ENCODE measurements at regions not wholly inside any gene's neighbourhood (a gene's known extent, or its start where the extent isn't known, plus 50 kb on each side); places are given as distances from the start of the nearest gene placed in this dataset.
A peak's percentile ranks its signal among the peaks of the same experiment; 100 is the strongest.

DNA sequence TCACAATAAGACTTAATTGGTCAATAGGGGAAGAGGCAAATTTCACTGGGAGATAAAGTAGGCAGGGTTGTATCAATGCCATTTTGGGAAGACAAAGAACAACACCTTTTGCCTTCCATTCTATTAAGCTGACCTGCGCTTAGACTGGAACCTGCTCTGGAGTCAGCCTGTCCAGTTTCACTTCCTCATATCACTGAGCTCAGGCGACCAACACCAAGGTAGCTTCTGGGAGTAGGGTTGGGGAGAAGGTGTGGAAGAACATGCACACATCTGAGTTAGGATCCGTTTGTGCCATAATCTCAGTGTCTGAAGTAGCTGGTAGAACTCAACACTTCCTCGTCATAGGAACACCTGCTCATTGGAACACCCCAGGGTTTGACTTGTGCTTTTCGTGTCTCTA lies 527.4 kb upstream of the IGFBP3 start:
- no peak for DNase-seq

DNA sequence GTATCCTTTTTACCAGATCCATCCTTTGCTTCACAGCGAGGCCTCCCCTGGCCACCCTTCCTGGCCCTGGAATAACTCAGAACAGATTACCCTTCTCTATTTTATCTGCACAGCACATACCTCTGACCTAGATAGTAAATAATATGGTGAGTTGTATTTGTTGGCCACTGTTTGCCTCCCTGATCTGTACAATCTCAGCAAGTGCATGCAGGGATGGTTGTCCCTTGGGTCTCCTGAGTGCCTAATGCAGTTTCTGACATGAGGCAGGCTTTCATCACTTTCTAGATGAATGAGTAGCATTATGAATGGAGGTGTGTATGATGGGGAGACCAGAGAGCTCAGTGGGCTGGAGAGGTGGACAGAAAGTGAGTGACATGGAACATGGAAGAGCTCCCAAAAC lies 525.1 kb upstream of the IGFBP3 start:
- DNase-seq, result no peak

DNA sequence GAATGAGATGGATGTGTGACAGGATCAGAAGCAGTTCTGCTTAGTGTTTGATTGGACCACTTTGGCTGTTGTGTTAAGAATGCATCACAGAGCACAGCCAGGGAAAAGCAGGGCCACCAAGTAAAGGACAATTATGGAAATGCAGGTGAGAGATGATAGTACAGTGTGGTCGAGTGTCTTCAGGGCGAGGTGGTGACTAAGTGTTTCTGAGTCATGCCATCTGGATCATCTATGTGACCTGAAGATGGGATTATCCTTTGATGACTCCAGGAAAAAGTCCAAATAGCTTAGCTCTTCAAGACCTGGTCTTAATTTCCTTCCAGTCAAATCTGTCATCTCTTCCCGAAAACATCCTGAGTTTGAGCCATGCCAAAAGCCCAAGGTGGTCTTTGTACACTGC lies 523.2 kb upstream of the IGFBP3 start:
- no peak for DNase-seq

DNA sequence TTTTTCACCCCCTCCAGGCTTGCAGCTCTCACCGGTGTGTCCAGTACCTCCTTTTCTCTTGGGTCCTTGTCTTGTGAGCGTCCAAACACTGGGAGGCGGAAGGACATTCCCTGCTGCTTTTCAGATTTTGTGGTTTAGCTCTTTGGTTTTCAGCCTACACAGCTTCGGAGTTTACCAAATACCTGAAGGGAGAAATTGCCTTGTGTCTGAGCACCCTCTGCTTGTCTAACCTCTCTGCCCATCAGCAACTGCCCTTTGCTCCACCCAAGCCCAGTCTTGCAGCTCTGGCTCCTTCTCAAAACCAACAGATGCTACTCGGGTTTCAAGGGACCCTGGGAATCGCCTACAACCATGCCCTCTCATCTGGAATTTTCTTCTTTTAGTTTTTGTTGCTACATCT lies 519.1 kb upstream of the IGFBP3 start:
- no peak for DNase-seq

DNA sequence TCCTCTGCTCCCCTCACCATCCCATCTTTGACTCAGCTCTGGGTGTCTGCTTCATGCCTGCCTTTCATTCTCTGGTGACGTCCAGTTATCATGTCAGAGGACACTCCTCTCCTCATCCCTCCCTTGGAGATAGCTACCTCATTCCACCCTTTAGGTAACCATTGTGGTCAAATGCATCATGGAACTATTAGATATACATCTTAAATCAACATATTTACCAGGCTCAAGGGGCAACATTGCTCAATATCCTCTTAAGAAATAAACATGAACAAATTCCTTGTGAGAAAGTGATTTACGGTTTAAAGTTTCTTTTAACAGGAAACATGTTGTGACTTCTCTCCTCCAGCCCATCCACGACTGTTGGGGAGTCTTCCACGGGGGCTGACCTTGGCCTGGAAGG lies 511.6 kb upstream of the IGFBP3 start:
- no peak for DNase-seq

DNA sequence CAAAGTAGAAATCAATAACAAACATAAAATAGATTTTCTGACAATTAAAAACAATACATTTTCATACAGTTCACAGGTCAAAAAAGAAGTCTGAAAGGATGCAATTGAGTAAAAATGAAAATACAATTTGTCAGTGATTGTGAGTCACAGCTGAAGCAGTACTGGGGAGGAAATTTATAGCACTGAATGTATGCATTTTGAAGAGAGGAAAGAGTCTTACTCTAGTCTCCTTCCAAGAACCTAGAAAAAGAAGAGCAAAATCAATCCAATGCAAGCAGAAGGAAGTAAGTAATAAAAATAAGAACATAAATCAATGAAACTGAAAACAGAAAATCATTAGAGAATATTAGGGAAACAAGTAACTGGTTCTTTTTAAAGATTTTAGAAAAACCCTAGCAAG lies 507.2 kb upstream of the IGFBP3 start:
- DNase-seq, result no peak

DNA sequence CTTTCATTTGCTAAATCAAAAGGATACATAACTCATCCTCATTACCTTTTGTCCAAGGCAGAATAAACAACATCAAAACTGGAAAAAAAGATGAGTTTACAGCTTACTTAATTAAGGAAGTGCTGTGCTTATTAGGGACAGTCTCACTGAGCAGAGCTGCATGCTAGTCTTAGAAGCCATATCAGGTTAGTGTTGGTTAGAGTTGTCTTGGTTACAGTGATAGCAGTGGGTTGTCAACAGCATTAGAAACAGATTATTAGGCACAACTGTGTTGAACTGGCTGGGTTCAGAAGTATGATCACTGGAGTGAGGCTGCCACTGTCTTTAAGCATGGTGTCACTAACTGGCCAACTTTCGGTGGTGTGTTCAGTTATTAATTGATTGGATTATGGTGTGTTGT lies 503.9 kb upstream of the IGFBP3 start:
- no peak for DNase-seq

DNA sequence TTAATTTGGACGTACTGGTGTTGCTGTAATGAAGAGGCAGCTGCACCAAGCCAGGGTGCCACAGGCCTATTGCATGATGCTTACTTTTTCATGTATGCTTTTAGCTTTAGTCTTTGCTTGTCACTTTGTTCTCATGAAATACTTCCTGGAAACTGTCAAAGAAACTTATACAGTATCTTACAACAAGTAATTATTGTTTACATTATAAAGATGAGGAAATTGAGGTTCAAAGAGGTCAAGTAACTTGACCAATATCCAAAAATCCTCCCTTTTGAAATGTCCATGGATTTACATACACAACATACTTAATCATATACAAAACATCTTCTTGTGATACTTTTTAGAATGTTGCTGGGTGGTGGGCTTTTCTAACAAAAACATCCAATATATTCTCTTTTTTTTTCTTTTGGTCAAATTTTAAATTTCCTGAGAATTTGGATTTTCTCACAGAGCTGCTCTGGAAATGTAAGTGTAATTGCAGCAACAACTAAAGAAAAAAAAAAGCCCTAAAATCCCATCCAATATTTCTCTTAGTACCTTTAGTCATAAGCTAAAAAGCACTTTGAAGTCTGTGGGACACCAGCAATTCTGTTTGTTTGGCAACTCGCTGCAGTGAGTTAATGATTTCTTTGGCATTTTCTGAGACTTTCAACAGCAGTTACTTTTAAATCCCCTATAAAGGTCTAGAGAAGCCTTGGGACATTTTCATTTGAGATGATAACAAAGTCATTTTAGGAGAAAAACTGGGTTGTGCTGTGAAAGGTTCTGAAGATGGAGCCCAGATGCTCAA lies 500.6 kb upstream of the IGFBP3 start:
- no peak for DNase-seq

DNA sequence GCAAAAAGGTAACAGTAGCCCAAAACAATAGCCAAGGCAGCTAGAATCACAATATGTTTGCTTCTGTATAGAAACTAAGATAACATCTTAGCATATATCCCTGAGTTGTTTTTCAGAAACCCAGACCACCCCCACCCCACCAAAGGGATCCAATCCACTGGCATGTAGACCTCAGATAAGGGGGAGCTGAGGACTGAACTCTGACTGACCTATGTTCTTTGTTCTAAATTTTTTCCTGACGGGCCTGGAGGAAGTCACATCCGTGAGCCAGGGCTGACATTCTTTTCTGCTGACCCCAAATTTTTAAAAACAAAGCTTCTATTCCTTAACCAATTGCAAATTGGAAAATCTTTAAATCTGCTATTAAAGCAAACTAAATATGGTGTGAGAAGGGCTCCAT lies 493.9 kb upstream of the IGFBP3 start:
- no peak for DNase-seq

DNA sequence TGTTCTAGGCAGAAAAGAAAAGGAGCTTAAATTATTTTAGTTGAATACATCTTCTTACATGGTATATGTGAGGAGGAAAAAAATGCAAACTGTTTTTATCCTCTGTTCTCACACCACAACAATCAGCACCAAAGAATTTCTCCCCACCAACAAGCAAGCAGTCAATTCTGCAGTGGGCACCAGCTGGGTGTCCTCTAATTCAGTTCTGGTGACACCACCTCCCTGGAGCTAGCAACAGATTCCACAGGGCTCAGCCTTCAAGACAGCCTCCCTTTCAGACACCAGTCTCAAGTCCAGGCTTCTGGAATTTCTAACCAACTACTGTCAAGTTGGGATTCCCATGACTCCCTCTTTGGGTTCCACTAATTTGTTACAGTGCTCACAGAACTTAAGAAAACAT lies 490.2 kb upstream of the IGFBP3 start:
- no peak for DNase-seq

DNA sequence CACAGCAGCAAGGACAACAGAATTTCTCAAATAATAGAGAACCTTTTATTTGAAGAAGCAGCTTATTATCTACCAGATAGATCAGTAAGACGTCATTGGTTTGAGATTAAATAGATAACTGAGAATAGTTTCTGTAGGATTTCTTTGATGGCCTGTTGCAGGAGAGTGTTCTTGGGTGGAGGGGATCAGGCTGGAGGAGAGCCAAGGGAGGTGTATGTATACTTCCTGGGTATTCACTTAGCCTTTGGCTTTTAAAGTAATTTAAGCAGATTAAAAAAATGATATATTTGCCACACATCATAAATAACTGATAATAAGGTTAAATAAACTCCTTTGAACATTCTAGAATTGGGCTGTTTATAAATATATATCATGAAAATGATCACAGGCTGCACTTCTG lies 486.1 kb upstream of the IGFBP3 start:
- DNase-seq, result no peak

DNA sequence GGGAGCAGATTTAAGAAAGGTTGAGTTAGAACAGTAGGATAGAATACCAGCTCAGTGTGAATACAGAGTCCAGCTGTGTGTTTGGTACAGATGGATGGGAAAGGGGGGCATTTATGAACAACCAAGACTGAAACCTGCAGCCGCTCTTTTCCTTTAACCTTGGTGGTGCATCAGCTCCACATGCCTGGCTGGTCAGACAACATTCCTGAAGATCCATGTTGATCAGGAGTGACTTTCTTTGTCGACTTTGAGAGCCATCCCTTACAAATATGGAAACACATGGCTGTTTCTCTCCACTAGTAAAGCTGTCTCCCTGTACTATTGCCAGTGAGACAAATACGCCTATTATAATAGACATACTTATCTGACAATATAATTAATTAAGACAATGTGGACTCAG lies 476.5 kb upstream of the IGFBP3 start:
- DNase-seq, result no peak

DNA sequence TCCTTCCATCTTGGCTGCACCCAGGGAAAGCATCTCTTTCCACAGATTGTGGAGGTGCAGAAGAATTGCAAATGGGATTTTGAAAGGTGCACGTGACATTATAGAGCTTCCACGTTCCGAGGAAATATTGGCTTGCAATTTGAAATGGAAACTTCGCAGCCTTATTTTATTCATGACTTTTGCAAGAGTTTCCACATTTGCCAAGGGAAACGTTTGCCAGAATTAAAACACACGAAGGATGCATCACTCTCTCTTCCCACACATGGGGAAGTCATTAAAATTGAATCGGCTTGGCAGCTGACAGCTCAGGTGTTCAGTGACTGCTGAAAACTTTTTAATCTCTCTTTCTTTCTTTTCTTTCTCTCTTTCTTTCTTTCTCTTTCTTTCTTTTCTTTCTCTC lies 475.4 kb upstream of the IGFBP3 start:
- DNase-seq, result peak; percentile 90

DNA sequence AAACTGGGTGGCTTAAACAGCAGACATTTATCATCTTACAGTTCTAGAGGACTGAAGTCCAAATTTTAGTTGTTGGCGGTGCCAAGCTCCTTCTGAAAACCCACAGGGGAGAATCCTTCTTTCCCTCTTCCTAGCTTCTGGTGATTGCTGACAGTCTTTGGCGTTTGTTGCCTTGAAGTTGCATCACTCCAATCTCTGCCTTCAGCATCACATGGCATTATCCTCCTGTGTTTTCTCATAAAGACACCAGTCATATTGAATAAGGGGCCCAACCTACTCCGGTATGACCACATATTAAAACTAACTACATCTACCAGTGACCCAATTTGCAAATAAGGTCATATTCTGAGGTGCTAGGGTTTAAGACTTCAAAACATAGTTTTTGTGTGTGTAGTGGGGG lies 472.1 kb upstream of the IGFBP3 start:
- no peak for DNase-seq

DNA sequence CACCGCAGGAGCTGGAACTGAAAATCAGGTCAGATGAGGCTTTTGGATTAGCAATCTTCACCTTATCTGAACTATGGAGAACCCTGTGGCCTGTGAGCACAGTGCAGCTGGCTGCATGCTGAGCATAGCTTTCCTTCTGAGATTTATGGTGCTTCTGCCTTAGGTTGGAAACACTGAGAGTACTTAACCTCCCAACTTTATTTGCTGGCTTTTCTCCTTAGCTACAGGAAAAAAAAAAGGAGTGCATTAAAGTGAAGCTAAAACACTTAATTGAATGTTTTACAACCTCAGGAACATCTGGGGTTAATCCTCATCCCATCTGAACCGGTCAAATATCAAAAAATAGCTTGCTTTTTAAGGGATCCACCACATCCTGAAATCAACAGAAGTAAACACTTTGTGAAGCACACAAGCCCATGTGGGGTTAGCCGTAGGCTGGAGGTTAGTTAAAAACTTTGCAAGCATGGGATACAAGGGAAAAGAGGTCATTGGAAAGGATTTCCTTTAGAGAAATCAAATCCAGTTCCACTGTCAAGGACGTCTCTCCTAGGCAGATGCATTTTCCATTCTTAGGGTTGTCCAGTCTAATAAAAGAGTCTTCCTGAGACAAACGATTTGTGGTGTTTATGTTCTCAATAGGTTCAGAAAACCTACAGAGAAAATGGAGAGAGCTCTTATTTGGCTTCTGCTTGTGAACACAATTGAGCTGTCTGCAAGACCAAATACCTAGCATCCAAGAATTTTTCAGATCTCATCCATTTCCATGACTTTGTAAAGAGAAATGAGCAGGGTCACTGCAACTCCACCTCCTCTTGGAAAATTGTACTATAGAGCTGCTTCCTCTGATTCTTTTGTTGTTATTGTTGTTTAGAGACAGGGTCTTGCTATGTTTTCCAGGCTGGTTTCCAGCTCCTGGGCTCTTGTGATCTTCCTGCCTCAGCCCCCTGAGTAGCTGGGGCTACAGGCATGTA lies 470.4 kb upstream of the IGFBP3 start:
- peak; percentile 74 for DNase-seq

DNA sequence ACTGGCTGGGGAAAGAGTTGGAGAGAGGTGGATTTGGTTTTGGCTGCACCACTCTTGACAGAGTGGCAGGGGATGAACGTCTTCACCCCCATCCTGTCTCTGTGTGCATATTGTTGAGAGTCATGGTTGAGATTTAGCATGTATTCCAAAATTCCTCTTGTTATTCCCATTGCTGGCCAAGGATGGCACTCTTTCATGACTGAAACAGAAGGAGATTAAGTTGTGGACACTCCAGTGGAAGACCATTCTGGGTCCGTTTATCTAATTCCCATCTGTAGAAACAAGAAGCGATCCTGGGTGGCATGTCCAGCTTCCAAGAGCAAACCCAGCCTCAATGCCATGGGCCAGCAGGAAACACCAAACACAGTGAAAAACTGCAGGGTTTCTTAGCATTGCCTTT lies 469.0 kb upstream of the IGFBP3 start:
- DNase-seq, result no peak

DNA sequence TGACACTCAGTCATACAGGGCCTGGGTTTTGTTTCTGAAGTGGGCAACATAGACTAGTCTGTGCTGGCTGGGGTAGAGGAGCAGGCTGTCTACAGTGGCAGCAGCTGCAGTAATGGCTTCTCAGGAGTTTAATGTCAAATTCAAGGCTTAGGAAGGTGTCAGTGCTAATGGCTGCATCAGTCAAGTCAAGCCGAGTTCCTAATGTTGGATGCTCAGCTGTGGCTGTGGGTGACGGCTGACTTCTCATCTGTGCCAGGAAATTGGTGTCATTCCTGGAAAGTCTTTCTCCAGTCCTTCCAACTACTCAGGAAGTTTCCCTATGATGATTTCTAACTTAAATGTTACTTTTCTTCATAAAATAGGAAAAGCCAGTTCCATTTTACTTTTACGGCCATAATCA lies 468.1 kb upstream of the IGFBP3 start:
- DNase-seq, result no peak

DNA sequence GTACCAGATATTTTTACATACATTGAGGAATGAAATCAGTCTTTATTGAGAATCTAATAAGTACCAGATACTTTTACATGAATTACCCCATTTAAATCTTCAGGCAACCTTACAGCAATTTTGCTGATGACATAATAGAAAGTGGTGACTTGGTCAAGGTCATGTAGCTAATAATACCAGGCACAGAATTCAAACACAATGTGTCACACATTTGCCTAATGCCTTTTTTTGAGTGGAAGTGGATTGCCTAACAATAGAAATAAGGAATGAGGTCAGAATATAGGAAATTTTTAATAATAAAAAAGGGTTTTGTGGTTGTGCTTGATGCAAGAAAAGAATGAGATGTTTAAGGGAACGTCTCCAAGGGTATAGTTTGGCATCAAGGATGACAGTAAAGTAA lies 466.6 kb upstream of the IGFBP3 start:
- DNase-seq, result no peak

DNA sequence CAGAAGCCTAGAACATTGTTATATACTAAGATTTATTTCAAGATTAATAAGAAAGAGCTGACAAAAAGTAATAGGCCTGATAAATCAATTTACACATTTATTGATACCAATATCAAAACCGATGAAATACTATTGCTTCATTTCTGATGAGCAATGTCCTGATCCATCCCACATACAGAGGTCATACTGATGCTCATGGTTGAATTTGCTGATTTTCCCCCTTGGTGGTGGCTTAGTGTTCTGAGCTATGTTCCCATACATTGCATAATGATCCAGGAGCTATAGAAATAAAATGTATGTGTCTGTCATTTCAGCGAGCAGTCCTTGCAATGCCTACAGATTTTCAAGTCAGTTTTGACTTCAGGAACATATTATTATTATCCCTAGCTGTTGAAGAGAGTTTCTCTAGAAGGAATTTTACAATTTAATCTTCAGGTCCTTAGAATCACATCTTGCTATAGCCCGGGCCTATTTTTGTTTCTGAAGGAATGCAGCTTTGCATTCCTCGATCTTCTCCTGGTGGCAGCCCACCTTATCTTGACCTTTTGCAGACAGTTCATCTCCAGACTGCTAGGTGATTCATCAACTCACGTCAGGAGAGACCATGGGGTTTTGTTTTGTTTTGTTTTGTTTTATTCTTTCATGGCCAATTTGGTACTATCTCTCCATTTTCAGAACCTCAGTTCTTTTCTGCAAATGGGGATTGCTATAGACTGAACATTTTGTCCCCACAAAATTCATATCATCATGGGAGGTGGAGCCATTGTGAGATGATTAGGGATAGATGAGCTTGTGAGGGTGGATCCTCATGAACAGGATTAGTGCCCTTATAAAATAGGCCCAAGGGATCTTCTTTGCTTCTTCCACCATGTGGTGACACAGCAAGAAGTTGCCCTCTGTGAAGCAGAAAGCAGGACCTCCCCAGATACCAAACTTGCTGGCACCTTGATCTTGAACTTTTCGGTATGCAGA lies 465.6 kb upstream of the IGFBP3 start:
- DNase-seq, result no peak

DNA sequence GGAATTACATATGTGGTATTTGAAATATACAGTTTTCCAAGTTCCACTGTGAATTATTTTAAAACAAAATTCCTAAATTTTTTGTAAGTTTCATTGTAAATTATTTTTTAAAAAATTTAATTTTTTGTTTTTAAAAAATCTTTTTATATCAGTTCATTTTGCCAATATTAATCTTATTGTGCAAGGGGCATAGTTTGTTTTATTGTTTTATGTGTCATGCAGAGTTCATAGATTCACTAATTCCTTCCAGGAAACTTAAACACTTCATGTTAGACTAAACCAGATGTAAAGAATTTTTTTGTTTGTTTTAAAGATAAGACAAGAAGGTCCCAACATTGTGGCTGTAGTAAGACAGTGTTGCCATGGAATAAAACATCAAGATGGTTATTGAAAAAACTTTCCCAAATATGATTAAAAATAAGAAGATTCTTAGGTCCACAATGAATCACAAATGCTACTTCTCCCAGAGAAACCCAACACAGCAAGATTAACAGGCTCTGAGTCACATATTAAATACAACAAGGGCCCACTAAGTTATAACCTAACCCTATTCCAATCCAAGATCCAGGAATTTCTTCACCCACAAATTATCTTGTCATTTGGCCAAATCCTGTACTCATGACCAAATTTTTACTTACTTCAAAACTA lies 464.7 kb upstream of the IGFBP3 start:
- DNase-seq, result no peak

DNA sequence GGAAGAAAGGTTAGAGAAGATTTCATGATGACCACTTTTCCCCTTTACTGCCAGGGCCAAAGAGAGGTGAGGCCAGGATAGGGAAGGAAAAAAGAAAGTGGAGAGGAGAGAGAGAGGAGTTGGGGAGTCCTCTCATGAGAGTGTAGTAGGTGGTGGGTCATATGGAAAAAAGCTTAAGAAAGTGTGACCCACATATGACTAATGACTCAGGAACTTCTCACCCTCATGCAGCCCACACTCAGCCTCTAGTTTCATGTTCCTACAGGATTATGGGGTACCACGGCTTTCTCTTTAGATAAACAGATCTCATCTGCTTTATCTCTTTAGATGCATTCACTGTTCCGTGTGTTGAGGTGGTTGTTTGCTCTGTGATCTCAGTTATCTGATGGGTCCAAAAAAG lies 462.5 kb upstream of the IGFBP3 start:
- DNase-seq, result no peak

All from muscle of arm (tissue), 1 donor.